RKO (cell line): ENCODE measurements at regions not wholly inside any gene's neighbourhood (a gene's known extent, or its start where the extent isn't known, plus 50 kb on each side); places are given as distances from the start of the nearest gene placed in this dataset.

Experiments
- DNase-seq: peaks from one replicate; pipeline ENCODE4 v3.0.0-alpha.2; 2016; ENCODE audit warnings: low spot score

GRCh38 chr9:107639426-107639825, 149.9 kb upstream of the KLF4 start:
- no peak for DNase-seq

- no peak for DNase-seq
These were observed 149.1 kb upstream of the KLF4 start for GRCh38 chr9:107638521-107639310.

GRCh38 chr9:107637421-107638420, 148.2 kb upstream of the KLF4 start:
- DNase-seq = no peak

- no peak for DNase-seq
These were observed 147.2 kb upstream of the KLF4 start for GRCh38 chr9:107636571-107637381.

- no peak for DNase-seq
These were observed 146.2 kb upstream of the KLF4 start for GRCh38 chr9:107635803-107636174.

GRCh38 chr9:107635101-107635802, 145.7 kb upstream of the KLF4 start:
- no peak for DNase-seq

GRCh38 chr9:107633406-107633805, 143.8 kb upstream of the KLF4 start:
- no peak for DNase-seq

- DNase-seq = no peak
These were observed 143.1 kb upstream of the KLF4 start for GRCh38 chr9:107632661-107633060.

GRCh38 chr9:107632216-107632615, 142.6 kb upstream of the KLF4 start:
- DNase-seq = no peak

GRCh38 chr9:107631788-107632187, 142.2 kb upstream of the KLF4 start:
- DNase-seq = no peak

GRCh38 chr9:107630156-107630555, 140.6 kb upstream of the KLF4 start:
- DNase-seq = no peak

- DNase-seq = no peak
These were observed 138.9 kb upstream of the KLF4 start for GRCh38 chr9:107628444-107628843.

GRCh38 chr9:107627781-107628180, 138.2 kb upstream of the KLF4 start:
- DNase-seq = no peak

GRCh38 chr9:107626118-107626517, 136.5 kb upstream of the KLF4 start:
- DNase-seq = no peak

- DNase-seq = no peak
These were observed 135.9 kb upstream of the KLF4 start for GRCh38 chr9:107625383-107625984.

GRCh38 chr9:107624234-107624948, 134.8 kb upstream of the KLF4 start:
- no peak for DNase-seq

GRCh38 chr9:107621436-107621835, 131.9 kb upstream of the KLF4 start:
- no peak for DNase-seq

- DNase-seq = no peak
These were observed 131.2 kb upstream of the KLF4 start for GRCh38 chr9:107620801-107621200.

- DNase-seq = no peak
These were observed 130.7 kb upstream of the KLF4 start for GRCh38 chr9:107620236-107620635.

GRCh38 chr9:107615321-107615720, 125.8 kb upstream of the KLF4 start:
- DNase-seq = no peak
